ENCODE measurements at regions not wholly inside any gene's neighbourhood (a gene's known extent, or its start where the extent isn't known, plus 50 kb on each side); places are given as distances from the start of the nearest gene placed in this dataset.

- TF ChIP-seq CTCF (IDR thresholded peaks at IDR 0.05) = no peak
- TF ChIP-seq POLR2AphosphoS5 (IDR thresholded peaks at IDR 0.05; ENCODE audit: low read depth, low read length) = no peak
- TF ChIP-seq REST (IDR thresholded peaks at IDR 0.05; ENCODE audit: insufficient read depth in 1 of 2, low read depth in 2 of 2, low read length in 1 of 2) = no peak
- TF ChIP-seq TCF7L2 (IDR thresholded peaks at IDR 0.05; ENCODE audit: low read depth, low read length) = no peak
- no peak for TF ChIP-seq SIN3A (IDR thresholded peaks at IDR 0.05; ENCODE audit: borderline replicate concordance, insufficient read depth, low read depth, low read length)
Observed at GRCh38 chr2:228722311-228722710, 540.8 kb upstream of the SPHKAP start.

Data from Panc1 (cell line).